Activated CD4-positive, CD25-positive, alpha-beta regulatory T cell (primary cell): ENCODE measurements at regions not wholly inside any gene's neighbourhood (a gene's known extent, or its start where the extent isn't known, plus 50 kb on each side); places are given as distances from the start of the nearest gene placed in this dataset.

Source experiments
- DNase-seq, 4 experiments: peaks; one replicate each; lab custom pipeline; 2025; lab: John Stamatoyannopoulos, UW

GRCh38 chr14:38847161-38847560 lies 255.9 kb downstream of the SEC23A start:
- DNase-seq = no peak

- DNase-seq = no peak
Measured at GRCh38 chr14:38839694-38840365, 263.2 kb downstream of the SEC23A start.

- no peak for DNase-seq
Measured at GRCh38 chr14:38838979-38839323, 264.1 kb downstream of the SEC23A start.

- no peak for DNase-seq
Measured at GRCh38 chr14:38838049-38838978, 264.7 kb downstream of the SEC23A start.

GRCh38 chr14:38837343-38838048 lies 265.5 kb downstream of the SEC23A start:
- no peak for DNase-seq

GRCh38 chr14:38836539-38836938 lies 266.5 kb downstream of the SEC23A start:
- no peak for DNase-seq

- no peak for DNase-seq
Measured at GRCh38 chr14:38835874-38836273, 267.2 kb downstream of the SEC23A start.

- no peak for DNase-seq
Measured at GRCh38 chr14:38828183-38828827, 274.7 kb downstream of the SEC23A start.

- no peak for DNase-seq
Measured at GRCh38 chr14:38824706-38825105, 278.3 kb downstream of the SEC23A start.

GRCh38 chr14:38818555-38818954 lies 284.5 kb downstream of the SEC23A start:
- no peak for DNase-seq

GRCh38 chr14:38808734-38809455 lies 294.1 kb downstream of the SEC23A start:
- DNase-seq = no peak

GRCh38 chr14:38799671-38800070 lies 303.4 kb downstream of the SEC23A start:
- no peak for DNase-seq

- DNase-seq = no peak
Measured at GRCh38 chr14:38794677-38795076, 308.4 kb downstream of the SEC23A start.

GRCh38 chr14:38791862-38792261 lies 311.2 kb downstream of the SEC23A start:
- DNase-seq = no peak

GRCh38 chr14:38790916-38791315 lies 312.1 kb downstream of the SEC23A start:
- DNase-seq = no peak

- no peak for DNase-seq
Measured at GRCh38 chr14:38789805-38790204, 313.2 kb downstream of the SEC23A start.

GRCh38 chr14:38788060-38788459 lies 315.0 kb downstream of the SEC23A start:
- no peak for DNase-seq

- no peak for DNase-seq
Measured at GRCh38 chr14:38786921-38787320, 316.1 kb downstream of the SEC23A start.

- no peak for DNase-seq
Measured at GRCh38 chr14:38777401-38777800, 325.6 kb downstream of the SEC23A start.

- DNase-seq = no peak
Measured at GRCh38 chr14:38775986-38776385, 327.0 kb downstream of the SEC23A start.

- DNase-seq = no peak
Measured at GRCh38 chr14:38774162-38774561, 328.9 kb downstream of the SEC23A start.

- no peak for DNase-seq
Measured at GRCh38 chr14:38770251-38770650, 332.8 kb downstream of the SEC23A start.
